ENCODE measurements at regions not wholly inside any gene's neighbourhood (a gene's known extent, or its start where the extent isn't known, plus 50 kb on each side); places are given as distances from the start of the nearest gene placed in this dataset.

- H3K36me3 ChIP-seq: no peaks in the 10 kb centered on the region
- DNase-seq: no peak
- peaks cover 0 to 23% (median 0%) of the 10 kb centered on the region in 3 donors for H3K4me1 ChIP-seq
- no peak overlapping the region for H3K4me3 ChIP-seq
- 62 to 66% methylated on average over 4 of the region's 4 CpGs for WGBS, 2 donors
- H3K9me3 ChIP-seq: no peaks in the 10 kb centered on the region
- no peak for TF ChIP-seq CTCF (IDR thresholded peaks at IDR 0.05)
- no peak for TF ChIP-seq POLR2A (IDR thresholded peaks at IDR 0.05)
- H3K27ac ChIP-seq: no peak overlapping the region
- intact Hi-C loops (cut with DNase I): no loop called here
- no peaks in the 10 kb centered on the region for H3K27me3 ChIP-seq
Measured at GRCh38 chr4:164439037-164439436, 314.9 kb upstream of the SMIM31 start.

GRCh38 chr4:164440199-164440598, 313.7 kb upstream of the SMIM31 start:
- Histone ChIP-seq H3K4me1 (peaks cover 0 to 23% (median 0%) of the 10 kb centered on the region in 3 donors), H3K27me3 (no peaks in the 10 kb centered on the region), H3K9me3 (no peaks in the 10 kb centered on the region), H3K27ac (no peak overlapping the region), H3K36me3 (no peaks in the 10 kb centered on the region), H3K4me3 (no peak overlapping the region)
- intact Hi-C loops (cut with DNase I): no loop called here
- WGBS, 2 donors: 29 to 62% methylated on average over 1 of the region's 1 CpG
- TF ChIP-seq POLR2A (IDR thresholded peaks at IDR 0.05): no peak
- TF ChIP-seq CTCF (IDR thresholded peaks at IDR 0.05): no peak
- DNase-seq: no peak

- Histone ChIP-seq H3K4me1 (peaks cover 0 to 23% (median 0%) of the 10 kb centered on the region in 3 donors), H3K27me3 (no peaks in the 10 kb centered on the region), H3K4me3 (no peak overlapping the region), H3K9me3 (no peaks in the 10 kb centered on the region), H3K27ac (no peak overlapping the region), H3K36me3 (no peaks in the 10 kb centered on the region)
- TF ChIP-seq CTCF (IDR thresholded peaks at IDR 0.05) (no peak), POLR2A (IDR thresholded peaks at IDR 0.05) (no peak)
- WGBS, 2 donors: 67 to 90% methylated on average over 1 of the region's 1 CpG
- intact Hi-C loops (cut with DNase I): no loop called here
- no peak for DNase-seq
Measured at GRCh38 chr4:164441109-164441508, 312.8 kb upstream of the SMIM31 start.

- intact Hi-C loops (cut with DNase I): no loop called here
- no peak overlapping the region for H3K4me3 ChIP-seq
Measured at GRCh38 chr4:164442180-164442579, 311.8 kb upstream of the SMIM31 start.

GRCh38 chr4:164446516-164446915, 307.4 kb upstream of the SMIM31 start:
- Histone ChIP-seq H3K4me3 (no peak overlapping the region), H3K4me1 (peaks cover 0 to 11% (median 0%) of the 10 kb centered on the region in 3 donors), H3K9me3 (no peaks in the 10 kb centered on the region), H3K27me3 (no peaks in the 10 kb centered on the region), H3K36me3 (no peaks in the 10 kb centered on the region), H3K27ac (no peak overlapping the region)
- no peak for DNase-seq
- TF ChIP-seq POLR2A (IDR thresholded peaks at IDR 0.05): no peak
- TF ChIP-seq CTCF (IDR thresholded peaks at IDR 0.05): no peak
- intact Hi-C loops (cut with DNase I): no loop called here

More at GRCh38 chr4:164442180-164442579, 311.8 kb upstream of the SMIM31 start:
- TF ChIP-seq POLR2A (IDR thresholded peaks at IDR 0.05) (no peak), CTCF (IDR thresholded peaks at IDR 0.05) (no peak)
- peaks cover 0 to 23% (median 0%) of the 10 kb centered on the region in 3 donors for H3K4me1 ChIP-seq
- no peaks in the 10 kb centered on the region for H3K36me3 ChIP-seq
- 24 to 27% methylated on average over 3 of the region's 3 CpGs for whole genome bisulfite sequencing, 2 donors
- H3K9me3 ChIP-seq: no peaks in the 10 kb centered on the region
- no peaks in the 10 kb centered on the region for H3K27me3 ChIP-seq
- no peak overlapping the region for H3K27ac ChIP-seq
- no peak for DNase-seq
